Fibroblast of lung (primary cell): ENCODE measurements at regions not wholly inside any gene's neighbourhood (a gene's known extent, or its start where the extent isn't known, plus 50 kb on each side); places are given as distances from the start of the nearest gene placed in this dataset.

Experiments
- DNase-seq, 2 donors: peaks; one replicate each; pipeline versions ENCODE4 v3.0.0 to v3.0.0-alpha.2; 2010; ENCODE audit warnings: low read depth in 2 of 2
- H2AFZ ChIP-seq: 2 replicates; pipeline ENCODE4 v1.5.1; 2012; ENCODE audit warnings: low read length, control low read depth, inconsistent platforms
- H3K27ac ChIP-seq: 2 replicates; pipeline ENCODE4 v1.5.1; 2011; ENCODE audit warnings: low read length, control low read depth; ENCODE audit not compliant: insufficient read depth
- H3K27me3 ChIP-seq: 2 replicates; pipeline ENCODE4 v1.5.1; 2011; ENCODE audit warnings: mild to moderate bottlenecking, low read length; ENCODE audit not compliant: control insufficient read depth, insufficient read depth
- H3K36me3 ChIP-seq: 2 replicates; pipeline ENCODE4 v1.5.1; 2011; ENCODE audit warnings: low read length; ENCODE audit not compliant: control insufficient read depth, insufficient read depth
- H3K4me1 ChIP-seq: 2 replicates; pipeline ENCODE4 v1.5.1; 2011; ENCODE audit warnings: low read length; ENCODE audit not compliant: control insufficient read depth, insufficient read depth; ENCODE audit errors: extremely low read depth
- H3K4me2 ChIP-seq: 2 replicates; pipeline ENCODE4 v1.5.1; 2011; ENCODE audit warnings: low read length, control low read depth; ENCODE audit not compliant: insufficient read depth; ENCODE audit errors: extremely low read depth
- H3K4me3 ChIP-seq, 4 experiments: fragments of 200-600 bp in 1 of 4; sonication (generic) in 1 of 4; replicated peaks in 1 of 4; 2 replicates each; pipeline ENCODE4 v1.5.1; 2011 to 2016; ENCODE audit warnings: low read length in 4 of 4, low read depth in 3 of 4, mild to moderate bottlenecking in 3 of 4, control low read depth in 2 of 4, inconsistent platforms in 1 of 4, mixed read lengths in 1 of 4; ENCODE audit not compliant: insufficient read depth in 1 of 4; ENCODE audit errors: control extremely low read depth in 1 of 4
- H3K79me2 ChIP-seq: 2 replicates; pipeline ENCODE4 v1.5.1; 2012; ENCODE audit warnings: mild to moderate bottlenecking, low read length, inconsistent platforms; ENCODE audit not compliant: control insufficient read depth, insufficient read depth
- H3K9ac ChIP-seq: 2 replicates; pipeline ENCODE4 v1.5.1; 2011; ENCODE audit warnings: mild to moderate bottlenecking, low read length, control low read depth; ENCODE audit not compliant: insufficient read depth
- H3K9me3 ChIP-seq: 2 replicates; pipeline ENCODE4 v1.5.1; 2012; ENCODE audit warnings: low read depth, low read length; ENCODE audit not compliant: control insufficient read depth, insufficient read depth
- H4K20me1 ChIP-seq: 2 replicates; pipeline ENCODE4 v1.5.1; 2011; ENCODE audit warnings: low read length; ENCODE audit not compliant: control insufficient read depth, insufficient read depth; ENCODE audit errors: extremely low read depth
- CTCF ChIP-seq, 2 donors: IDR thresholded peaks in 1 of 2; conservative IDR thresholded peaks in 1 of 2; 1 replicate in 1 of 2; 2 replicates in 1 of 2; pipeline ENCODE4 v1.5.1; 2011 to 2012; ENCODE audit warnings: low read length in 2 of 2, control low read depth in 1 of 2, inconsistent platforms in 1 of 2, low read depth in 1 of 2, mild to moderate bottlenecking in 1 of 2
- EZH2 ChIP-seq: IDR thresholded peaks from 2 replicates; pipeline ENCODE4 v1.5.1; 2012; ENCODE audit warnings: low read length, control low read depth, mild to moderate bottlenecking; ENCODE audit errors: missing control alignments

GRCh38 chr6:19175023-19175422 is 662.1 kb upstream of the ID4 start:
- Histone ChIP-seq H3K4me2 (no peak overlapping the region), H3K27ac (no peak overlapping the region), H3K36me3 (no peaks in the 10 kb centered on the region), H3K4me1 (no peaks in the 10 kb centered on the region), H3K9ac (no peak overlapping the region), H3K27me3 (no peaks in the 10 kb centered on the region), H2AFZ (no peak overlapping the region), H3K9me3 (no peaks in the 10 kb centered on the region), H3K4me3 (no peak overlapping the region), H3K79me2 (no peaks in the 10 kb centered on the region), H4K20me1 (no peaks in the 10 kb centered on the region)
- TF ChIP-seq CTCF (conservative IDR thresholded peaks at IDR 0.05 in 1 of 2, IDR thresholded peaks at IDR 0.05 in 1 of 2; ENCODE audit: low read depth in 1 of 2, low read length in 2 of 2) (no peak), EZH2 (no peak)
- no peak for DNase-seq

- Histone ChIP-seq H3K9ac (no peak overlapping the region), H4K20me1 (no peaks in the 10 kb centered on the region), H3K27me3 (no peaks in the 10 kb centered on the region), H2AFZ (no peak overlapping the region), H3K27ac (no peak overlapping the region), H3K36me3 (no peaks in the 10 kb centered on the region), H3K4me2 (no peak overlapping the region), H3K4me3 (no peak overlapping the region), H3K4me1 (no peaks in the 10 kb centered on the region), H3K9me3 (no peaks in the 10 kb centered on the region), H3K79me2 (no peaks in the 10 kb centered on the region)
- TF ChIP-seq EZH2: no peak
- no peak for TF ChIP-seq CTCF (conservative IDR thresholded peaks at IDR 0.05 in 1 of 2, IDR thresholded peaks at IDR 0.05 in 1 of 2; ENCODE audit: low read depth in 1 of 2, low read length in 2 of 2)
- peak; percentile 10 to 38 for DNase-seq
Measured at GRCh38 chr6:19180348-19181072, 656.7 kb upstream of the ID4 start.

- Histone ChIP-seq H3K27ac (no peak overlapping the region), H4K20me1 (no peaks in the 10 kb centered on the region), H3K4me1 (no peaks in the 10 kb centered on the region), H2AFZ (no peak overlapping the region), H3K79me2 (no peaks in the 10 kb centered on the region), H3K9ac (no peak overlapping the region), H3K27me3 (no peaks in the 10 kb centered on the region), H3K4me2 (no peak overlapping the region), H3K4me3 (no peak overlapping the region), H3K36me3 (no peaks in the 10 kb centered on the region), H3K9me3 (no peaks in the 10 kb centered on the region)
- no peak for DNase-seq
- TF ChIP-seq EZH2 (no peak), CTCF (conservative IDR thresholded peaks at IDR 0.05 in 1 of 2, IDR thresholded peaks at IDR 0.05 in 1 of 2; ENCODE audit: low read depth in 1 of 2, low read length in 2 of 2) (no peak)
Measured at GRCh38 chr6:19181211-19181610, 656.0 kb upstream of the ID4 start.
